Body of pancreas (tissue), 4 donors: ENCODE measurements at regions not wholly inside any gene's neighbourhood (a gene's known extent, or its start where the extent isn't known, plus 50 kb on each side); places are given as distances from the start of the nearest gene placed in this dataset.

ENCODE experiments used
- ATAC-seq: fragments of 150-250 bp; one replicate; pipeline ENCODE4 v1.9.1; 2016
- DNase-seq, 4 donors: peaks; one replicate each; pipeline ENCODE4 v3.0.0-alpha.2; 2019
- H3K27ac ChIP-seq, 4 donors: fragments of 200-600 bp; sonication (generic); 1 replicate in 3 of 4; 2 replicates in 1 of 4; pipeline versions ENCODE4 v1.5.1 to v1.6.1; 2016 to 2019; ENCODE audit warnings: mild to moderate bottlenecking in 1 of 4, mixed read lengths in 1 of 4, moderate library complexity in 1 of 4
- H3K27me3 ChIP-seq, 2 donors: fragments of 200-600 bp; sonication (generic); one replicate each; pipeline ENCODE4 v1.6.0; 2016; ENCODE audit warnings: mild to moderate bottlenecking in 1 of 2
- H3K36me3 ChIP-seq, 2 donors: fragments of 200-600 bp; sonication (generic); replicated peaks in 1 of 2; 2 replicates each; pipeline ENCODE4 v1.5.1; 2016; ENCODE audit warnings: low read depth in 2 of 2; ENCODE audit not compliant: insufficient read depth in 1 of 2
- H3K4me1 ChIP-seq: fragments of 200-600 bp; sonication (generic); one replicate; pipeline ENCODE4 v1.6.0; 2016
- H3K4me3 ChIP-seq, 2 donors: fragments of 200-600 bp; sonication (generic); 1 replicate in 1 of 2; 2 replicates in 1 of 2; pipeline ENCODE4 v1.5.1; 2016 to 2019
- H3K9me3 ChIP-seq, 3 donors: fragments of 200-600 bp; sonication (generic); 1 replicate in 2 of 3; 2 replicates in 1 of 3; pipeline ENCODE4 v1.5.1; 2016
- CTCF ChIP-seq, 7 experiments: fragments of 450-650 bp in 4 of 7; fragments of 200-600 bp in 3 of 7; sonication (generic) in 3 of 7; IDR thresholded peaks; one replicate each; pipeline ENCODE4 v1.5.1; 2016 to 2019; ENCODE audit warnings: antibody characterized with exemption in 7 of 7
- POLR2A ChIP-seq, 3 donors: fragments of 450-650 bp; IDR thresholded peaks; one replicate each; pipeline ENCODE4 v1.6.1; 2016; ENCODE audit warnings: antibody characterized with exemption in 3 of 3, mild to moderate bottlenecking in 2 of 3
- WGBS, 2 donors: methylation state at CpG; one replicate each; pipeline ENCODE4 v1.1.5; 2017; 5-methylcytosine and 5-hydroxymethylcytosine counted together
- intact Hi-C: fragments of 100-400 bp; cut with DNase I; formaldehyde crosslinking; loops from one replicate; pipeline ENCODE4 v1.15.1; 2023

- intact Hi-C loops = no loop called here
- no peaks in the 10 kb centered on the region for H3K9me3 ChIP-seq
- no peak overlapping the region for H3K27ac ChIP-seq
- DNase-seq = peak in 1 of 4 donors; percentile 2
- no peaks in the 10 kb centered on the region for H3K36me3 ChIP-seq
- no peak for ATAC-seq
- WGBS, 2 donors = 80% methylated on average over 8 to 9 of the region's 9 CpGs
- no peaks in the 10 kb centered on the region for H3K4me1 ChIP-seq
- TF ChIP-seq CTCF (IDR thresholded peaks at IDR 0.05) = peak in 1 of 7 experiments; percentile 11
- no peak for TF ChIP-seq POLR2A (IDR thresholded peaks at IDR 0.05)
- no peaks in the 10 kb centered on the region for H3K27me3 ChIP-seq
- H3K4me3 ChIP-seq = no peak overlapping the region
Observed at GRCh38 chr2:241994556-241995213, 125.2 kb downstream of the RTP5 start.

- no peaks in the 10 kb centered on the region for H3K36me3 ChIP-seq
- DNase-seq (no peak), ATAC-seq (no peak)
- H3K27me3 ChIP-seq = no peaks in the 10 kb centered on the region
- no peak overlapping the region for H3K27ac ChIP-seq
- WGBS, 2 donors = 88 to 94% methylated on average over 12 to 13 of the region's 13 CpGs
- intact Hi-C loops = no loop called here
- no peaks in the 10 kb centered on the region for H3K9me3 ChIP-seq
- H3K4me1 ChIP-seq = no peaks in the 10 kb centered on the region
- no peak overlapping the region for H3K4me3 ChIP-seq
- no peak for TF ChIP-seq CTCF (IDR thresholded peaks at IDR 0.05)
- TF ChIP-seq POLR2A (IDR thresholded peaks at IDR 0.05) = no peak
Observed at GRCh38 chr2:241996100-241996499, 126.6 kb downstream of the RTP5 start.

- Histone ChIP-seq H3K4me3 (no peak overlapping the region), H3K4me1 (no peaks in the 10 kb centered on the region), H3K9me3 (no peaks in the 10 kb centered on the region), H3K27ac (no peak overlapping the region), H3K36me3 (no peaks in the 10 kb centered on the region), H3K27me3 (no peaks in the 10 kb centered on the region)
- WGBS, 2 donors = 90 to 95% methylated on average over 16 of the region's 16 CpGs
- ATAC-seq = no peak
- no peak for DNase-seq
- no peak for TF ChIP-seq POLR2A (IDR thresholded peaks at IDR 0.05)
- TF ChIP-seq CTCF (IDR thresholded peaks at IDR 0.05) = no peak
- intact Hi-C loops = no loop called here
Observed at GRCh38 chr2:241997017-241997416, 127.5 kb downstream of the RTP5 start.

GRCh38 chr2:241999184-241999583 is 129.7 kb downstream of the RTP5 start:
- Histone ChIP-seq H3K4me1 (no peaks in the 10 kb centered on the region), H3K4me3 (no peak overlapping the region), H3K36me3 (no peaks in the 10 kb centered on the region), H3K27me3 (no peaks in the 10 kb centered on the region), H3K27ac (no peak overlapping the region), H3K9me3 (no peaks in the 10 kb centered on the region)
- intact Hi-C loops = no loop called here
- TF ChIP-seq CTCF (IDR thresholded peaks at IDR 0.05) = no peak
- TF ChIP-seq POLR2A (IDR thresholded peaks at IDR 0.05) = no peak
- ATAC-seq (no peak), DNase-seq (peak in 1 of 4 donors; percentile 7)
- WGBS, 2 donors = 80 to 83% methylated on average over 9 to 16 of the region's 16 CpGs

GRCh38 chr2:242001853-242002252 is 132.3 kb downstream of the RTP5 start:
- no peak for TF ChIP-seq POLR2A (IDR thresholded peaks at IDR 0.05)
- no peak for TF ChIP-seq CTCF (IDR thresholded peaks at IDR 0.05)
- H3K4me1 ChIP-seq = no peaks in the 10 kb centered on the region
- intact Hi-C loops = no loop called here
- DNase-seq = no peak
- no peak for ATAC-seq
- 76 to 84% methylated on average over 8 of the region's 8 CpGs for WGBS, 2 donors
- H3K27me3 ChIP-seq = no peaks in the 10 kb centered on the region
- no peaks in the 10 kb centered on the region for H3K36me3 ChIP-seq
- H3K4me3 ChIP-seq = no peak overlapping the region
- no peaks in the 10 kb centered on the region for H3K9me3 ChIP-seq
- H3K27ac ChIP-seq = no peak overlapping the region
